GM19351 (cell line): ENCODE measurements at regions not wholly inside any gene's neighbourhood (a gene's known extent, or its start where the extent isn't known, plus 50 kb on each side); places are given as distances from the start of the nearest gene placed in this dataset.

ENCODE experiments used
- ATAC-seq: cut with Tn5 transposase; IDR thresholded peaks from one replicate; pipeline ENCODE4 v1.9.1; 2021; ENCODE audit warnings: mild to moderate bottlenecking, moderate library complexity; ENCODE audit not compliant: unreplicated experiment

DNA sequence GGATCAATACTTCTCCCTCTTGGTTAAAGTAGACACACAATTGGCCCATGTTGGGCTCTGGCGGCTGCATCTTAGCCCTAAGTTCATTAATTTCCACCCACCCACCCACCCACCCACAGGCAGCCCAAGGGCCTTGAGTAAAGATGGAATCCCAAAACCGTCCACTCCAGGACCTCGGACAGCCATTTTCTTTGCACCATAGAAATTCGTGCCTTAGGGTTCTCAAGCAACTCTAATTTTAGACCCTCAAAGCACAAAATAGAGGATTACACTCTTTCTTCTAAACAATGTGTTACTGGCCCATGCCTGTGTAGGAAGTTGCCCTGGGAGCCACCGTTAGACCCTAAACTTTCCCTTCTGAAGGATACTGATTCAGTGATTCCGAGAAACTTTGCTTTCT is 568.5 kb downstream of the IRX1 start:
- no peak for ATAC-seq

DNA sequence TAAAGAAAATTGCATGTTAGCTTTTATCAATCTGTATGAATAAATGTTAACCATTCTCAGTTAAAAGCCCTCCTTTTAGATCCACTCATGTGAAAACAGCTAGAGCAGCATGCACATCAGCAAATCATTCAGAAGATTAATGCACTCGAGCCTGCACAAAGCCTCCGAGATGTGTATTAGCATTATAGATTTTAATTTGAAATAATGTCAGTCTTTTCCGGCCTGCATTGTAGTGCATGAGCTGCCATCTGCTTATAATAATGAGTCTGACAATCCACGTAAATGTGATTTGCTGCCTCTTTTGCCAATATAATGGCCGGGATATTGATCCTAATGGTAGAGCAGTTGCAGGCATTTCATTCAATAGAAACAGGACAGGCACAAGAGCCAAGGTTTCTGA is 585.1 kb downstream of the IRX1 start:
- ATAC-seq, result no peak

GRCh38 chr5:4182144-4182543 is 586.5 kb downstream of the IRX1 start:
- no peak for ATAC-seq

DNA sequence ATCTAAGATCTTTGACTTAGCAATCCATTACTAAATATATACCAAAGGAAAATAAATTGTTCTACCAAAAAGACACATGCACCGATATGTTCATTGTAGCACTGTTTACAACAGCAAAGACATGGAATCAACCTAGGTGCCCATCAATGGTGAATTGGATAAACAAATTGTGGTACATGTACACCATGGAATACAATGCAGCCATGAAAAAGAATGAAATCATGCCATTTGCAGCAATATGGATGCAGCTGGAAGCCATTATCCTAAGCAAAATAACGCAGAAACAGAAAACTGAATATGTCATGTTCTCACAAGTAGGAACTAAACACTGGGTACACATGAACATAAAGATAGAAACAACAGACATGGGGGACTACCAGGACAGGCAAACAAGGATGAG is 589.5 kb downstream of the IRX1 start:
- ATAC-seq, result no peak

DNA sequence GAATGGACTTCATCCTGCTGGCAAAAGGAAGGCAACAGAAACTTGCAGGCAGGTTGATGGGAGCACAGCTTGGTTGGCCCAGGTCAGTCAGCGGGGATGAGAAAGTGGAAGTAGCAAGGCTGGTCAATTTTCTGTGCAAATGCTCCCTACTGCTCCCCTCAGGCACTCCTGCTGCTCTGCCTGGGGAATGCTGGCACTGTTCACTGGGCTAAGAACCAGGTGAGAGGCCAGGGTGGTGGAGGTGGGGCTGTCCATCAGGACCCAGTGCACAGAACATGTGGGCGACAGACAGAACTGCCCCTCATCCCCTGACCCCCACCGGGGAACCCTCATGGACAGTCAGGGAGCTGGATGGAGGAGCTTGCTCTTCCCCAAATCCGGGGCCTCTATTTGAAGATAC is 593.1 kb downstream of the IRX1 start:
- ATAC-seq, result no peak

DNA sequence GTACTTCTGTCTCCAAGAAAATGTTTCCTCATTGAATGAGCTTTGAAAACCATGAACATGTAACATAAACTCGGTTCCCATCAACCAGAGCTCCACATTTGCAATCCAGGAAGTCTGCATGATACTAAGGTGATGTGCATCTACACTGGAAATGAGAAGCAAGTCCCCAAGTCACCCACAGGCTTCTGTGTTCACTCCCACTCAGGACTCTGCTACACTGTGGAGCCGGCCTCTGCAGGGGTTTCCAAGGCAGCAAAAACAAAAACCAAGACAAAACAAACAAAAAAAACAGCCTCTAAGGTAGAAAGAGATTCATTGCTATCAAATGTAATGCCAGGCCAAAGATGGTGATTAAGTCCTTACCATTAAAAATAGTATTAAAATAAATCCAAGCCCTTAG is 593.7 kb downstream of the IRX1 start:
- ATAC-seq, result no peak

- no peak for ATAC-seq
Measured at GRCh38 chr5:4191041-4191440, 595.4 kb downstream of the IRX1 start.

DNA sequence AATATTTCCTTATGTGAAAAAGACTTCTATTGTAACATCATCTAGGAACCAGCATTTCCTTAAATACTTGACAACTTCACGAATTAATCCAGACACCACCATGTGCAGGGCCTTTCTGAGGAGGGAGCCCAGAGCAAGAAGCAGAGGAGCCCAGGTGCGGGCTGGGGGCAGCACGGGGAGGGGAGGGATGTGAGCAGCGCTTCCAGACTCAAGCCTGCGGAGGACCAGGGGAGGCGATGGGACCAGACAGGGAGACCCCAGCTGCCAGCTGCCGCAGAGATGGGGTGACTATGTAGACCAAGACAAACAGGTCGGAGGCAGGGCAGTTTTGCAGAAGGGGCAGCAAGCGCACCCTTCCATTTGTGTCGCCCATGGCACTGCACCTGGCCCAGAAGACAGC is 596.1 kb downstream of the IRX1 start:
- ATAC-seq, result no peak

- no peak for ATAC-seq
Measured at GRCh38 chr5:4192111-4192510, 596.5 kb downstream of the IRX1 start.

GRCh38 chr5:4196744-4197143 is 601.1 kb downstream of the IRX1 start:
- ATAC-seq, result no peak

DNA sequence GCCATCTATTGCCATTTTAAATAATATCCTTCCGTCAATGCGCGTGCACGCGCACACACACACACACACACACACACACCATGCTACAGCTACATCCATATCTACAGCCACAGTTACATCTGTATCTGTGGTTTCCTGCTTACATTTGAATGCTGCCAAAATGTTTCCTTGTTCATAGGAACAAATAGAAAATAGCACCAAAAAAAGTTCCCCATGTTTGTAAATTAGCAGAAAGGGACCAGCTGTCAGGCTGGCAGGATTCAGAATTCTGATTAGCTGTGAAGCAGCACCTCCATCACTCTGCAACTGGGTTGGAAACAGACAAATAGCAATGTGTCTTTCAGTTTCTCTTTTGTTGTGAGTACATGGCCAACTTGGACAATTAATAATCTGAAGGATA is 601.5 kb downstream of the IRX1 start:
- no peak for ATAC-seq

- ATAC-seq, result no peak
Measured at GRCh38 chr5:4198461-4198860, 602.8 kb downstream of the IRX1 start.

DNA sequence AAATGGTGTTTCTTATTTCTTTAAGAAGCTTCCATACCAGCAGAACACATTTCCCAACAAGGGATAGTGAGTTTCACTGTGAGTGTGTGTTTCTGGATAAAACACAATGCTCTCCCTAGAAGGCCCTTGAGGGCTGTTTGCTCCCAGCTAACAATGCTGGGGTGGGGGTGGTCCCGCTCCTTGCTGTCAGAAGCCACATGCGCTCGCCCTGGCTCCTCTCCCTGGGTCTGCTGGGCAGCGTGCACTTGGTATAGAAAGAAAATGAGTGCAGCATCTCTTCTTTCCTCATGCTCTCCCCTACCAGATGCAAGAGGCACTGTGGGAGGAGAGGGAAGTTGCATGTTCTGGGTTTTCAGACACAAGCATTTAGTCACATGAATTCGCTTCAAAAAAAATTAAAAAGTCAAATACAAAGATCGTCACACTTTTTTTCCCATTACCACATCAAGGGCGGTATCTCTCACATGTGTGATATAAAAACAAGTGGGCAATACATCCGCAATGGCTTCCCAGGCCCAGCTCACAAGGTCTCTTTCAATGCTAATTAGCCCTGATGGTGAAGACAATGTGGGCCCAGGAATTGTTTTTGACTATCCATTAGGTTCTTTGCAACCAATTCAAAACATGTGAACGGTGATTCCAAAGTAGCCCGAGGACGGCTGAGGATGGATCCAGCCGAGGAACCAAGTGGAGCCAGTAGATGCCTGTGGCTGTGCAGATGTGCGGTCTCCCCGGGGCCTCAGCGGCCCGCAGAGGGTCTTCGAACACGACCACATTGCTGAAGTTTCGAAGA is 603.6 kb downstream of the IRX1 start:
- ATAC-seq, result no peak

DNA sequence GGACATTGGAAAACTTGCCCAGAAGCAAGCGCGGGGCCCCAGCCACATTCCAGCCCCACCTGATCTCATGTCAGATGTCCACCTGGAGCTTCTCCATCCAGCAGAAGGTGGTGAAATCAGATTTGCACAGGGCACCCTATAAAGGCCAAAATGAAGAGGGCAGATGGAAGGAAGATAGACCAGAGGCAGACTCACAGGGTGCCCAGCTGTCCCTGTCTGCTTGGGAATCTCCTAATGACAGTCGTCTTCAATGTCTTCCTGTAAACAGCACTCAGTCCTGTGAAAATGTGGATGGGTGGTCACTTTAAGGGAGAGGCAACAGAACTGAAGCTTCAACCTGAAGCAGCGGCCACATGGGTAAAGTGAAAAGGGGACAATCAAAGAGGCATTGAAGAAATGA is 607.5 kb downstream of the IRX1 start:
- ATAC-seq, result no peak

GRCh38 chr5:4204276-4205141 is 608.9 kb downstream of the IRX1 start:
- no peak for ATAC-seq

GRCh38 chr5:4205398-4205797 is 609.8 kb downstream of the IRX1 start:
- no peak for ATAC-seq

- ATAC-seq, result no peak
Measured at GRCh38 chr5:4206127-4206526, 610.5 kb downstream of the IRX1 start.

DNA sequence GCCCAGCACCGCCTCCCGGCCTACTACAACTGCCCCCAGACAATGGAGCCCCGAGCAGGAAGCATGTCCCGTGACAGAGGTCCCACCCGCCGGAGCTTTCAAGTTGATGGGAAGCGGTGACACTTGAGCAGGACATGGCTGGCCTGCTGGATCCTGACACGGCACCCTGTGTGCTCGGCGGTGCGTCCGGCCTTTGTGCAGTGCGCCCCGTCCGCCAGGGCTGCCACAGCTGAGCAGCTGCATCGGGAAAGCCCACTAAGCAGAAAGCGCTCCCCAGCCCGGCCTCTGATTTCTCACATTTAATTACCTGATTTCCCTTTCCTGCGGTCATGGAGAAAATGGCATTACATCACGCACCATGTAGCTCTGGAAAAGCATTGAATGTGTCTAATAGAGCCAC is 611.9 kb downstream of the IRX1 start:
- no peak for ATAC-seq

- ATAC-seq, result no peak
Measured at GRCh38 chr5:4208537-4208936, 612.9 kb downstream of the IRX1 start.

DNA sequence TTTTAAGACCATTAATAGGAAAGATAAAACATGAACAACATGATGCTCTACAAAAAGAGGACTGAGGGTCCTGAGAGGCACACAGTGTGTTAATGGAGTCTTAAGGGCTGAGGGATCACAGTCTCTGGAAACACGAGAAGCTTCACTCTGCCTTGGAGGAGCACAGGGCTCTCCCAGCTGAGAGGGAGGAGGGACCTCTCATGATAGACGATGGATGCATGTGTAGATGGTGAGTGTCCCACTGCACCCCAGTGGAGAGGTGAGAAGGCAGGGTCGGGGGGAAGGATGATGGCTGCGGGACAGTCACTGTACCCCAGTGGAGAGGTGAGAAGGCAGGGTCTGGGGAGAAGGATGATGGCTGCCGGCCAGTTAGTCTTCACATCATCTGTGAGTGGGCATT is 613.4 kb downstream of the IRX1 start:
- no peak for ATAC-seq

GRCh38 chr5:4212071-4212739 is 616.6 kb downstream of the IRX1 start:
- ATAC-seq, result no peak
